ENCODE measurements at regions not wholly inside any gene's neighbourhood (a gene's known extent, or its start where the extent isn't known, plus 50 kb on each side); places are given as distances from the start of the nearest gene placed in this dataset.

GRCh38 chr9:81146684-81147337 is 542.5 kb downstream of the TLE1 start:
- no peak overlapping the region for H3K4me3 ChIP-seq (ENCODE audit: low read depth in 1 of 2, low read length in 2 of 2)
- H3K27ac ChIP-seq (ENCODE audit: low read depth, low read length) = no peak overlapping the region
- no peaks in the 10 kb centered on the region for H3K36me3 ChIP-seq (ENCODE audit: control insufficient read depth in 1 of 2, insufficient read depth in 2 of 2, low read length in 2 of 2)
- H3K9ac ChIP-seq (ENCODE audit: low read depth in 1 of 2, low read length in 2 of 2) = no peak overlapping the region
- no peaks in the 10 kb centered on the region for H3K27me3 ChIP-seq (ENCODE audit: control insufficient read depth in 1 of 2, insufficient read depth in 2 of 2, low read length in 2 of 2)
- no peaks in the 10 kb centered on the region for H3K9me3 ChIP-seq (ENCODE audit: control insufficient read depth in 1 of 2, low read length in 2 of 2)
- no peaks in the 10 kb centered on the region for H3K4me1 ChIP-seq (ENCODE audit: control insufficient read depth in 1 of 2, insufficient read depth in 2 of 2, low read length in 2 of 2)

GRCh38 chr9:81146241-81146640 is 543.1 kb downstream of the TLE1 start:
- Histone ChIP-seq H3K36me3 (ENCODE audit: control insufficient read depth in 1 of 2, insufficient read depth in 2 of 2, low read length in 2 of 2) (no peaks in the 10 kb centered on the region), H3K27ac (ENCODE audit: low read depth, low read length) (no peak overlapping the region), H3K27me3 (ENCODE audit: control insufficient read depth in 1 of 2, insufficient read depth in 2 of 2, low read length in 2 of 2) (no peaks in the 10 kb centered on the region), H3K9me3 (ENCODE audit: control insufficient read depth in 1 of 2, low read length in 2 of 2) (no peaks in the 10 kb centered on the region), H3K4me1 (ENCODE audit: control insufficient read depth in 1 of 2, insufficient read depth in 2 of 2, low read length in 2 of 2) (no peaks in the 10 kb centered on the region), H3K4me3 (ENCODE audit: low read depth in 1 of 2, low read length in 2 of 2) (no peak overlapping the region), H3K9ac (ENCODE audit: low read depth in 1 of 2, low read length in 2 of 2) (no peak overlapping the region)

GRCh38 chr9:81145331-81145963 is 543.9 kb downstream of the TLE1 start:
- H3K27me3 ChIP-seq (ENCODE audit: control insufficient read depth in 1 of 2, insufficient read depth in 2 of 2, low read length in 2 of 2) = no peaks in the 10 kb centered on the region
- no peaks in the 10 kb centered on the region for H3K36me3 ChIP-seq (ENCODE audit: control insufficient read depth in 1 of 2, insufficient read depth in 2 of 2, low read length in 2 of 2)
- H3K4me3 ChIP-seq (ENCODE audit: low read depth in 1 of 2, low read length in 2 of 2) = no peak overlapping the region

GRCh38 chr9:81141961-81142360 is 547.4 kb downstream of the TLE1 start:
- Histone ChIP-seq H3K36me3 (ENCODE audit: control insufficient read depth in 1 of 2, insufficient read depth in 2 of 2, low read length in 2 of 2) (no peaks in the 10 kb centered on the region), H3K4me3 (ENCODE audit: low read depth in 1 of 2, low read length in 2 of 2) (no peak overlapping the region), H3K4me1 (ENCODE audit: control insufficient read depth in 1 of 2, insufficient read depth in 2 of 2, low read length in 2 of 2) (no peaks in the 10 kb centered on the region), H3K9ac (ENCODE audit: low read depth in 1 of 2, low read length in 2 of 2) (no peak overlapping the region), H3K27ac (ENCODE audit: low read depth, low read length) (no peak overlapping the region), H3K27me3 (ENCODE audit: control insufficient read depth in 1 of 2, insufficient read depth in 2 of 2, low read length in 2 of 2) (no peaks in the 10 kb centered on the region), H3K9me3 (ENCODE audit: control insufficient read depth in 1 of 2, low read length in 2 of 2) (no peaks in the 10 kb centered on the region)

More at GRCh38 chr9:81145331-81145963, 543.9 kb downstream of the TLE1 start:
- no peak overlapping the region for H3K27ac ChIP-seq (ENCODE audit: low read depth, low read length)
- H3K9me3 ChIP-seq (ENCODE audit: control insufficient read depth in 1 of 2, low read length in 2 of 2) = no peaks in the 10 kb centered on the region
- no peaks in the 10 kb centered on the region for H3K4me1 ChIP-seq (ENCODE audit: control insufficient read depth in 1 of 2, insufficient read depth in 2 of 2, low read length in 2 of 2)
- no peak overlapping the region for H3K9ac ChIP-seq (ENCODE audit: low read depth in 1 of 2, low read length in 2 of 2)

GRCh38 chr9:81137976-81138568 is 551.3 kb downstream of the TLE1 start:
- Histone ChIP-seq H3K27ac (ENCODE audit: low read depth, low read length) (no peak overlapping the region), H3K4me3 (ENCODE audit: low read depth in 1 of 2, low read length in 2 of 2) (no peak overlapping the region), H3K27me3 (ENCODE audit: control insufficient read depth in 1 of 2, insufficient read depth in 2 of 2, low read length in 2 of 2) (no peaks in the 10 kb centered on the region), H3K9ac (ENCODE audit: low read depth in 1 of 2, low read length in 2 of 2) (no peak overlapping the region), H3K36me3 (ENCODE audit: control insufficient read depth in 1 of 2, insufficient read depth in 2 of 2, low read length in 2 of 2) (no peaks in the 10 kb centered on the region), H3K4me1 (ENCODE audit: control insufficient read depth in 1 of 2, insufficient read depth in 2 of 2, low read length in 2 of 2) (no peaks in the 10 kb centered on the region), H3K9me3 (ENCODE audit: control insufficient read depth in 1 of 2, low read length in 2 of 2) (no peaks in the 10 kb centered on the region)

- Histone ChIP-seq H3K9me3 (ENCODE audit: control insufficient read depth in 1 of 2, low read length in 2 of 2) (no peaks in the 10 kb centered on the region), H3K4me3 (ENCODE audit: low read depth in 1 of 2, low read length in 2 of 2) (no peak overlapping the region), H3K9ac (ENCODE audit: low read depth in 1 of 2, low read length in 2 of 2) (no peak overlapping the region), H3K27me3 (ENCODE audit: control insufficient read depth in 1 of 2, insufficient read depth in 2 of 2, low read length in 2 of 2) (no peaks in the 10 kb centered on the region), H3K4me1 (ENCODE audit: control insufficient read depth in 1 of 2, insufficient read depth in 2 of 2, low read length in 2 of 2) (no peaks in the 10 kb centered on the region), H3K36me3 (ENCODE audit: control insufficient read depth in 1 of 2, insufficient read depth in 2 of 2, low read length in 2 of 2) (no peaks in the 10 kb centered on the region), H3K27ac (ENCODE audit: low read depth, low read length) (no peak overlapping the region)
Measured at GRCh38 chr9:81132796-81133195, 556.6 kb downstream of the TLE1 start.

GRCh38 chr9:81132318-81132717 is 557.0 kb downstream of the TLE1 start:
- H3K9ac ChIP-seq (ENCODE audit: low read depth in 1 of 2, low read length in 2 of 2) = no peak overlapping the region
- H3K27me3 ChIP-seq (ENCODE audit: control insufficient read depth in 1 of 2, insufficient read depth in 2 of 2, low read length in 2 of 2) = no peaks in the 10 kb centered on the region

GRCh38 chr9:81128701-81129100 is 560.6 kb downstream of the TLE1 start:
- no peaks in the 10 kb centered on the region for H3K4me1 ChIP-seq (ENCODE audit: control insufficient read depth in 1 of 2, insufficient read depth in 2 of 2, low read length in 2 of 2)
- H3K4me3 ChIP-seq (ENCODE audit: low read depth in 1 of 2, low read length in 2 of 2) = no peak overlapping the region
- no peak overlapping the region for H3K9ac ChIP-seq (ENCODE audit: low read depth in 1 of 2, low read length in 2 of 2)
- no peaks in the 10 kb centered on the region for H3K9me3 ChIP-seq (ENCODE audit: control insufficient read depth in 1 of 2, low read length in 2 of 2)
- no peak overlapping the region for H3K27ac ChIP-seq (ENCODE audit: low read depth, low read length)
- no peaks in the 10 kb centered on the region for H3K36me3 ChIP-seq (ENCODE audit: control insufficient read depth in 1 of 2, insufficient read depth in 2 of 2, low read length in 2 of 2)
- no peaks in the 10 kb centered on the region for H3K27me3 ChIP-seq (ENCODE audit: control insufficient read depth in 1 of 2, insufficient read depth in 2 of 2, low read length in 2 of 2)

More at GRCh38 chr9:81132318-81132717, 557.0 kb downstream of the TLE1 start:
- Histone ChIP-seq H3K27ac (ENCODE audit: low read depth, low read length) (no peak overlapping the region), H3K36me3 (ENCODE audit: control insufficient read depth in 1 of 2, insufficient read depth in 2 of 2, low read length in 2 of 2) (no peaks in the 10 kb centered on the region), H3K4me1 (ENCODE audit: control insufficient read depth in 1 of 2, insufficient read depth in 2 of 2, low read length in 2 of 2) (no peaks in the 10 kb centered on the region), H3K9me3 (ENCODE audit: control insufficient read depth in 1 of 2, low read length in 2 of 2) (no peaks in the 10 kb centered on the region), H3K4me3 (ENCODE audit: low read depth in 1 of 2, low read length in 2 of 2) (no peak overlapping the region)

GRCh38 chr9:81125446-81126092 is 563.8 kb downstream of the TLE1 start:
- Histone ChIP-seq H3K4me1 (ENCODE audit: control insufficient read depth in 1 of 2, insufficient read depth in 2 of 2, low read length in 2 of 2) (no peaks in the 10 kb centered on the region), H3K9me3 (ENCODE audit: control insufficient read depth in 1 of 2, low read length in 2 of 2) (peaks cover 0 to 2% of the 10 kb centered on the region in 2 donors), H3K27ac (ENCODE audit: low read depth, low read length) (no peak overlapping the region), H3K9ac (ENCODE audit: low read depth in 1 of 2, low read length in 2 of 2) (no peak overlapping the region), H3K36me3 (ENCODE audit: control insufficient read depth in 1 of 2, insufficient read depth in 2 of 2, low read length in 2 of 2) (no peaks in the 10 kb centered on the region), H3K27me3 (ENCODE audit: control insufficient read depth in 1 of 2, insufficient read depth in 2 of 2, low read length in 2 of 2) (no peaks in the 10 kb centered on the region), H3K4me3 (ENCODE audit: low read depth in 1 of 2, low read length in 2 of 2) (no peak overlapping the region)

GRCh38 chr9:81123526-81123925 is 565.8 kb downstream of the TLE1 start:
- Histone ChIP-seq H3K9me3 (ENCODE audit: control insufficient read depth in 1 of 2, low read length in 2 of 2) (peaks cover 0 to 2% of the 10 kb centered on the region in 2 donors), H3K36me3 (ENCODE audit: control insufficient read depth in 1 of 2, insufficient read depth in 2 of 2, low read length in 2 of 2) (no peaks in the 10 kb centered on the region), H3K27ac (ENCODE audit: low read depth, low read length) (no peak overlapping the region), H3K4me1 (ENCODE audit: control insufficient read depth in 1 of 2, insufficient read depth in 2 of 2, low read length in 2 of 2) (no peaks in the 10 kb centered on the region), H3K9ac (ENCODE audit: low read depth in 1 of 2, low read length in 2 of 2) (no peak overlapping the region), H3K4me3 (ENCODE audit: low read depth in 1 of 2, low read length in 2 of 2) (no peak overlapping the region), H3K27me3 (ENCODE audit: control insufficient read depth in 1 of 2, insufficient read depth in 2 of 2, low read length in 2 of 2) (no peaks in the 10 kb centered on the region)
